T-cell (primary cell): ENCODE measurements at regions not wholly inside any gene's neighbourhood (a gene's known extent, or its start where the extent isn't known, plus 50 kb on each side); places are given as distances from the start of the nearest gene placed in this dataset.

Experiments used
- ATAC-seq, 4 experiments: fragments of 200-7000 bp in 3 of 4; fragments of 150-1000 bp in 1 of 4; cut with Tn5 transposase; replicated peaks in 1 of 4; 1 replicate in 3 of 4; 2 replicates in 1 of 4; pipeline ENCODE4 v1.10.0; 2021; ENCODE audit warnings: moderate library complexity in 3 of 4, mild to moderate bottlenecking in 2 of 4, moderate number of reproducible peaks in 1 of 4
- CTCF ChIA-PET, 2 donors: fragments of 300-600 bp; sonication (Branson Sonifier 250); formaldehyde crosslinking; loops; one replicate each; lab custom pipeline; 2022; ENCODE audit warnings: antibody characterized with exemption in 2 of 2; lab: Charles Lee
- POLR2A ChIA-PET, 2 donors: fragments of 300-600 bp; sonication (Branson Sonifier 250); formaldehyde crosslinking; loops; one replicate each; lab custom pipeline; 2022; ENCODE audit warnings: antibody characterized with exemption in 2 of 2; lab: Charles Lee
- DNase-seq, 35 experiments: peaks; one replicate each; pipeline versions ENCODE4 v3.0.0 to v3.0.0-alpha.2; 2013 to 2023
- H3K27ac ChIP-seq: one replicate; pipeline ENCODE4 v1.5.1; 2013; ENCODE audit warnings: low read length
- H3K27me3 ChIP-seq, 2 experiments: replicated peaks in 1 of 2; 1 replicate in 1 of 2; 2 replicates in 1 of 2; pipeline versions ENCODE4 v1.6.1 to v1.7.0; 2013; ENCODE audit warnings: low read length in 1 of 2, mixed read lengths in 1 of 2; ENCODE audit not compliant: control insufficient read depth in 2 of 2, insufficient read depth in 2 of 2; ENCODE audit errors: extremely low read depth in 1 of 2
- H3K36me3 ChIP-seq, 2 donors: 1 replicate in 1 of 2; 2 replicates in 1 of 2; pipeline versions ENCODE4 v1.6.1 to v1.7.0; 2013; ENCODE audit warnings: low read length in 1 of 2; ENCODE audit not compliant: control insufficient read depth in 2 of 2, insufficient read depth in 1 of 2; ENCODE audit errors: extremely low read depth in 1 of 2
- H3K4me1 ChIP-seq, 2 experiments: 1 replicate in 1 of 2; 2 replicates in 1 of 2; pipeline versions ENCODE4 v1.6.1 to v1.7.0; 2013; ENCODE audit warnings: low read length in 2 of 2, mixed read lengths in 1 of 2; ENCODE audit not compliant: insufficient read depth in 2 of 2, control insufficient read depth in 1 of 2; ENCODE audit errors: extremely low read depth in 1 of 2
- H3K4me3 ChIP-seq, 2 donors: 1 replicate in 1 of 2; 2 replicates in 1 of 2; pipeline versions ENCODE4 v1.5.1 to v1.7.0; 2013; ENCODE audit warnings: mild to moderate bottlenecking in 2 of 2, low read length in 1 of 2, moderate library complexity in 1 of 2; ENCODE audit not compliant: control insufficient read depth in 1 of 2; ENCODE audit errors: extremely low read depth in 1 of 2
- H3K9me3 ChIP-seq: 2 replicates; pipeline ENCODE4 v1.7.0; 2013
- H3K27ac Mint-ChIP-seq, 2 donors: one replicate each; pipeline ENCODE4 v1.8.0; 2020 to 2021; ENCODE audit warnings: mild to moderate bottlenecking in 2 of 2, mixed read lengths in 2 of 2
- H3K27me3 Mint-ChIP-seq, 2 donors: one replicate each; pipeline ENCODE4 v1.8.0; 2021 to 2022; ENCODE audit warnings: mixed read lengths in 2 of 2
- H3K36me3 Mint-ChIP-seq: one replicate; pipeline ENCODE4 v1.8.0; 2021; ENCODE audit warnings: mixed read lengths
- H3K4me1 Mint-ChIP-seq, 3 donors: one replicate each; pipeline ENCODE4 v1.8.0; 2020 to 2022; ENCODE audit warnings: mixed read lengths in 3 of 3, mild to moderate bottlenecking in 1 of 3
- H3K4me3 Mint-ChIP-seq, 3 donors: one replicate each; pipeline ENCODE4 v1.8.0; 2020 to 2022; ENCODE audit warnings: mild to moderate bottlenecking in 3 of 3, mixed read lengths in 3 of 3, moderate library complexity in 3 of 3
- H3K9me3 Mint-ChIP-seq, 3 donors: one replicate each; pipeline ENCODE4 v1.8.0; 2020 to 2022; ENCODE audit warnings: mixed read lengths in 3 of 3
- WGBS: methylation state at CpG from one replicate; pipeline ENCODE4 v1.1.5; 2013; ENCODE audit warnings: missing lambda C conversion rate; ENCODE audit not compliant: insufficient coverage; 5-methylcytosine and 5-hydroxymethylcytosine counted together

GRCh38 chr1:73564294-73564693 is 633.7 kb downstream of the LRRIQ3 start:
- ChIA-PET CTCF (no interaction called here), POLR2A (no interaction called here)
- no peaks in the 10 kb centered on the region for H3K27me3 ChIP-seq
- H3K27me3 Mint-ChIP-seq = no peaks in the 10 kb centered on the region
- H3K4me3 ChIP-seq = no peak overlapping the region
- ATAC-seq (no peak), DNase-seq (no peak)
- no peaks in the 10 kb centered on the region for H3K4me1 ChIP-seq
- no CpG with 5 or more reads among the region's 4 CpGs for WGBS
- H3K9me3 Mint-ChIP-seq = peaks cover 9 to 16% (median 10%) of the 10 kb centered on the region in 3 donors
- no peak overlapping the region for H3K27ac ChIP-seq
- no peaks in the 10 kb centered on the region for H3K36me3 ChIP-seq
- no peak overlapping the region for H3K4me3 Mint-ChIP-seq
- no peaks in the 10 kb centered on the region for H3K9me3 ChIP-seq
- no peaks in the 10 kb centered on the region for H3K36me3 Mint-ChIP-seq
- H3K4me1 Mint-ChIP-seq = no peaks in the 10 kb centered on the region
- no peak overlapping the region for H3K27ac Mint-ChIP-seq

- Histone ChIP-seq H3K9me3 (peaks cover 2% of the 10 kb centered on the region), H3K4me1 (no peaks in the 10 kb centered on the region), H3K27ac (no peak overlapping the region), H3K4me3 (no peak overlapping the region), H3K27me3 (no peaks in the 10 kb centered on the region), H3K36me3 (no peaks in the 10 kb centered on the region)
- no peaks in the 10 kb centered on the region for H3K27me3 Mint-ChIP-seq
- ChIA-PET CTCF (no interaction called here), POLR2A (no interaction called here)
- H3K27ac Mint-ChIP-seq = no peak overlapping the region
- no peaks in the 10 kb centered on the region for H3K4me1 Mint-ChIP-seq
- no peak overlapping the region for H3K4me3 Mint-ChIP-seq
- H3K9me3 Mint-ChIP-seq = peaks cover 14 to 20% (median 15%) of the 10 kb centered on the region in 3 donors
- ATAC-seq (no peak), DNase-seq (no peak)
- H3K36me3 Mint-ChIP-seq = no peaks in the 10 kb centered on the region
These were observed 641.7 kb downstream of the LRRIQ3 start for GRCh38 chr1:73556270-73556669.

- no peak overlapping the region for H3K27ac ChIP-seq
- CTCF ChIA-PET = no interaction called here
- no peaks in the 10 kb centered on the region for H3K27me3 ChIP-seq
- H3K36me3 ChIP-seq = no peaks in the 10 kb centered on the region
- Mint-ChIP-seq H3K27me3 (no peaks in the 10 kb centered on the region), H3K4me1 (no peaks in the 10 kb centered on the region), H3K27ac (no peak overlapping the region), H3K4me3 (no peak overlapping the region), H3K36me3 (no peaks in the 10 kb centered on the region), H3K9me3 (peaks cover 17 to 26% (median 19%) of the 10 kb centered on the region in 3 donors)
- H3K4me1 ChIP-seq = no peaks in the 10 kb centered on the region
- DNase-seq (no peak), ATAC-seq (no peak)
- H3K9me3 ChIP-seq = no peaks in the 10 kb centered on the region
- H3K4me3 ChIP-seq = no peak overlapping the region
- no CpG with 5 or more reads among the region's 1 CpG for WGBS
- POLR2A ChIA-PET = no interaction called here
These were observed 660.6 kb downstream of the LRRIQ3 start for GRCh38 chr1:73537400-73537799.

GRCh38 chr1:73517603-73518191 is 680.3 kb downstream of the LRRIQ3 start:
- POLR2A ChIA-PET = no interaction called here
- H3K4me3 Mint-ChIP-seq = no peak overlapping the region

GRCh38 chr1:73516451-73516850 is 681.5 kb downstream of the LRRIQ3 start:
- Histone ChIP-seq H3K4me3 (no peak overlapping the region), H3K27me3 (no peaks in the 10 kb centered on the region), H3K27ac (no peak overlapping the region), H3K4me1 (no peaks in the 10 kb centered on the region), H3K36me3 (no peaks in the 10 kb centered on the region), H3K9me3 (no peaks in the 10 kb centered on the region)
- ChIA-PET POLR2A (no interaction called here), CTCF (no interaction called here)
- H3K27me3 Mint-ChIP-seq = no peaks in the 10 kb centered on the region
- no peak overlapping the region for H3K27ac Mint-ChIP-seq
- no peaks in the 10 kb centered on the region for H3K4me1 Mint-ChIP-seq
- DNase-seq = no peak
- no peaks in the 10 kb centered on the region for H3K36me3 Mint-ChIP-seq
- WGBS = no CpG with 5 or more reads among the region's 1 CpG
- ATAC-seq = no peak
- H3K9me3 Mint-ChIP-seq = peaks cover 6 to 16% (median 13%) of the 10 kb centered on the region in 3 donors
- H3K4me3 Mint-ChIP-seq = no peak overlapping the region

More at GRCh38 chr1:73517603-73518191, 680.3 kb downstream of the LRRIQ3 start:
- Mint-ChIP-seq H3K36me3 (no peaks in the 10 kb centered on the region), H3K4me1 (no peaks in the 10 kb centered on the region), H3K27me3 (no peaks in the 10 kb centered on the region), H3K27ac (no peak overlapping the region), H3K9me3 (peaks cover 4 to 10% (median 9%) of the 10 kb centered on the region in 3 donors)
- H3K36me3 ChIP-seq = no peaks in the 10 kb centered on the region
- no peaks in the 10 kb centered on the region for H3K27me3 ChIP-seq
- H3K4me3 ChIP-seq = no peak overlapping the region
- no CpG with 5 or more reads among the region's 3 CpGs for WGBS
- no peak overlapping the region for H3K27ac ChIP-seq
- no peaks in the 10 kb centered on the region for H3K4me1 ChIP-seq
- ATAC-seq (no peak), DNase-seq (no peak)
- CTCF ChIA-PET = no interaction called here
- H3K9me3 ChIP-seq = no peaks in the 10 kb centered on the region

- no peak for DNase-seq
- Histone ChIP-seq H3K27ac (no peak overlapping the region), H3K4me1 (no peaks in the 10 kb centered on the region), H3K4me3 (no peak overlapping the region), H3K9me3 (no peaks in the 10 kb centered on the region), H3K36me3 (no peaks in the 10 kb centered on the region), H3K27me3 (no peaks in the 10 kb centered on the region)
- Mint-ChIP-seq H3K4me1 (no peaks in the 10 kb centered on the region), H3K4me3 (no peak overlapping the region), H3K9me3 (peaks cover 4 to 14% (median 8%) of the 10 kb centered on the region in 3 donors), H3K27ac (no peak overlapping the region), H3K36me3 (no peaks in the 10 kb centered on the region), H3K27me3 (no peaks in the 10 kb centered on the region)
- ChIA-PET CTCF (no interaction called here), POLR2A (no interaction called here)
- ATAC-seq = no peak
These were observed 686.9 kb downstream of the LRRIQ3 start for GRCh38 chr1:73511038-73511437.

GRCh38 chr1:73500154-73500553 is 697.8 kb downstream of the LRRIQ3 start:
- 38% methylated on average over 1 of the region's 2 CpGs for WGBS
- Mint-ChIP-seq H3K4me1 (no peaks in the 10 kb centered on the region), H3K36me3 (no peaks in the 10 kb centered on the region), H3K27ac (no peak overlapping the region), H3K9me3 (peaks cover 3 to 21% (median 9%) of the 10 kb centered on the region in 3 donors), H3K27me3 (no peaks in the 10 kb centered on the region), H3K4me3 (no peak overlapping the region)
- Histone ChIP-seq H3K27ac (no peak overlapping the region), H3K27me3 (no peaks in the 10 kb centered on the region), H3K4me1 (no peaks in the 10 kb centered on the region), H3K9me3 (no peaks in the 10 kb centered on the region), H3K4me3 (no peak overlapping the region), H3K36me3 (no peaks in the 10 kb centered on the region)
- no peak for DNase-seq
- ATAC-seq = no peak
- ChIA-PET POLR2A (no interaction called here), CTCF (no interaction called here)
